Brain microvascular endothelial cell (primary cell): ENCODE measurements at regions not wholly inside any gene's neighbourhood (a gene's known extent, or its start where the extent isn't known, plus 50 kb on each side); places are given as distances from the start of the nearest gene placed in this dataset.
A peak's percentile ranks its signal among the peaks of the same experiment; 100 is the strongest.

Experiments used
- DNase-seq: peaks from one replicate; pipeline ENCODE4 v3.0.0-alpha.2; 2020
- H3K27ac ChIP-seq: fragments of 250-450 bp; sonication (Bioruptor Pico); 2 replicates; pipeline ENCODE4 v1.5.1; 2020; ENCODE audit warnings: mild to moderate bottlenecking, moderate library complexity
- H3K27me3 ChIP-seq: fragments of 250-450 bp; sonication (Bioruptor Pico); replicated peaks from 2 replicates; pipeline ENCODE4 v1.5.1; 2020; ENCODE audit warnings: mild to moderate bottlenecking
- H3K36me3 ChIP-seq: fragments of 250-450 bp; sonication (Bioruptor Pico); replicated peaks from 2 replicates; pipeline ENCODE4 v1.5.1; 2020; ENCODE audit warnings: mild to moderate bottlenecking
- H3K4me3 ChIP-seq: 2 replicates; pipeline ENCODE4 v1.5.1; 2011; ENCODE audit warnings: low read depth, mild to moderate bottlenecking, control low read depth, low read length, moderate library complexity
- CTCF ChIP-seq: IDR thresholded peaks from 2 replicates; pipeline ENCODE4 v1.5.1; 2011; ENCODE audit warnings: low read depth, mild to moderate bottlenecking, moderate library complexity, low read length, control low read depth, inconsistent platforms; ENCODE audit errors: missing control alignments
- in situ Hi-C: cut with HindIII; loops from 2 replicates; pipeline ENCODE4 v1.10.0; 2017; ENCODE audit warnings: low sequenced_read_pairs, low pct_ligation_motif_present

GRCh38 chr9:96080364-96080763 lies 204.9 kb downstream of the ERCC6L2 start:
- no peak overlapping the region for H3K27ac ChIP-seq
- no peak for TF ChIP-seq CTCF
- no peaks in the 10 kb centered on the region for H3K27me3 ChIP-seq
- in situ Hi-C loops, result no loop called here
- H3K36me3 ChIP-seq, result no peaks in the 10 kb centered on the region
- DNase-seq, result no peak
- no peak overlapping the region for H3K4me3 ChIP-seq

GRCh38 chr9:96079779-96080178 lies 204.3 kb downstream of the ERCC6L2 start:
- in situ Hi-C loops, result no loop called here
- Histone ChIP-seq H3K36me3 (no peaks in the 10 kb centered on the region), H3K27me3 (no peaks in the 10 kb centered on the region), H3K27ac (no peak overlapping the region), H3K4me3 (no peak overlapping the region)
- DNase-seq, result no peak
- TF ChIP-seq CTCF, result no peak

GRCh38 chr9:96078897-96079490 lies 203.5 kb downstream of the ERCC6L2 start:
- H3K4me3 ChIP-seq, result no peak overlapping the region
- no peak for DNase-seq
- H3K36me3 ChIP-seq, result no peaks in the 10 kb centered on the region
- no peak overlapping the region for H3K27ac ChIP-seq
- in situ Hi-C loops, result no loop called here
- TF ChIP-seq CTCF, result peak; percentile 29
- no peaks in the 10 kb centered on the region for H3K27me3 ChIP-seq

GRCh38 chr9:96075757-96076156 lies 200.3 kb downstream of the ERCC6L2 start:
- H3K27ac ChIP-seq, result no peak overlapping the region
- in situ Hi-C loops, result no loop called here
- no peak for TF ChIP-seq CTCF
- H3K36me3 ChIP-seq, result no peaks in the 10 kb centered on the region
- H3K27me3 ChIP-seq, result no peaks in the 10 kb centered on the region
- no peak for DNase-seq
- H3K4me3 ChIP-seq, result no peak overlapping the region

GRCh38 chr9:96075111-96075510 lies 199.6 kb downstream of the ERCC6L2 start:
- Histone ChIP-seq H3K4me3 (no peak overlapping the region), H3K27ac (no peak overlapping the region), H3K27me3 (no peaks in the 10 kb centered on the region), H3K36me3 (no peaks in the 10 kb centered on the region)
- DNase-seq, result no peak
- in situ Hi-C loops, result no loop called here
- TF ChIP-seq CTCF, result no peak
